NCI-H2196 treated with DMSO at 0.1 percent for 48 hours (cell line): ENCODE measurements at regions not wholly inside any gene's neighbourhood (a gene's known extent, or its start where the extent isn't known, plus 50 kb on each side); places are given as distances from the start of the nearest gene placed in this dataset.

ENCODE experiments used
- DNase-seq: peaks from one replicate; lab custom pipeline; 2025; ENCODE audit not compliant: unreplicated experiment; lab: John Stamatoyannopoulos, UW

DNA sequence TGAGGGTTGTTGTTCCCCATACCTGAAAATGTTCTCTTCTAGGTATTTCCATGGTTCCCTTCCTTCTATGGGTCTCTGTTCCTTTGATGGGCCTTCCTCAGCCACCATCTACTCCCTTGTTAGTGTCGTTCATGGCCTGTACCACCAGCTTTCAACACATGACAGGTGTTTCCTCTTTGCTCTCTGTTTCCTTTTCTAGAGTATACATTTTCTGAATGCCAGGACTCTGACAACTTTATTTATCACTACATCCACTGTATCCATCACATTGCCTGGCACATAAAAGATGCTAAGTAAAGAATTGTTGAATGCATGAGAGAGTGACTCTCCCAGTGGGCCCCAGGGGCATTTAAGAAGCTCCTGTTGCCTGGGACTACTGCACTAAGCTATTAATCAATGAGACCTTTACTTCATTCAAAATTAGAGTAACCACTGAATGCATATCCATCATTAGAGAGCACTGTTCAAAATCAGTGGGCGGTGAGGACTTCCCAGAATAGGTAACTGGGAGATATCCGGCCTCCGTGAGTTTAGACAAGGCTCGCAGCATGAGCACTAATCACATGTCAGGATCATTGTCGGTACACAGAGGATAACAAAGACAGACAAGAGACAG lies 255.0 kb downstream of the CBLN1 start:
- no peak for DNase-seq

DNA sequence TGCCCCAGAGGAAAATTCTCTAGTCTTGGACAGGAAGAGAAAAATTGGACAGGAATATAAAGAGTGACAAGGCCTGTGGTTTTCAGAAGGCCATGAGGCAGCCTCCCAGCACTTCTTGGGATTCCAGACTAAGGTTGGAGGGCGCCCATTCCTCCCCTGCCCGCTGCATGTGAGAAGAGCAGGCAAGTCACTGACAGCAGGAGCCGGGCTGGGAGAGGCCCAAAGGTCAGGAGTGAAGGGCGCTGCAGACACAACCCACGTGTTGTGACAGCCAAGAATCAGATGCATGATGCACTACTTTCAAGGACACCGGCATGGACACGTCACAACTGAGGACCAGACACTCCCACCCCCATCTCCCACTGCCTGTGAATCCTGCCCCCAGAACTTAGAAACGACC lies 256.7 kb downstream of the CBLN1 start:
- no peak for DNase-seq

DNA sequence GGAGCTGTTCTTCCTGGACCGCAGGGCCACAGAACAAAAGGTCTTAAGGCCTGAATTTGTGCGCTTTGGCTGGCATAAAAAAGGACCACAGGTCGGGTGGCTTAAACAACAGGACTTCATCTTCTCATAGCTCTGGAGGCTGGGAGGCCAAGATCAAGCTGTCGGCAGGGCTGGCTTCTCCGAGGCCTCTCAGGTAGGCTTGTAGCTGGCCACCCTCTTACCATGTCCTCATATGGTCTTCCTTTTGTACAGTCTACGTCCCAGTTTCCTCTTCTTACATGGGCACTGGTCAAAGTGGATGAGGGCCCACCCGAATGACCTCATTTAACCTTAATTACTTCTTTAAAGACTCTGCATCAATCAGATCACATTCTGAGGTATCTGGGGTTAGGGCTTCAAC lies 257.6 kb downstream of the CBLN1 start:
- no peak for DNase-seq

DNA sequence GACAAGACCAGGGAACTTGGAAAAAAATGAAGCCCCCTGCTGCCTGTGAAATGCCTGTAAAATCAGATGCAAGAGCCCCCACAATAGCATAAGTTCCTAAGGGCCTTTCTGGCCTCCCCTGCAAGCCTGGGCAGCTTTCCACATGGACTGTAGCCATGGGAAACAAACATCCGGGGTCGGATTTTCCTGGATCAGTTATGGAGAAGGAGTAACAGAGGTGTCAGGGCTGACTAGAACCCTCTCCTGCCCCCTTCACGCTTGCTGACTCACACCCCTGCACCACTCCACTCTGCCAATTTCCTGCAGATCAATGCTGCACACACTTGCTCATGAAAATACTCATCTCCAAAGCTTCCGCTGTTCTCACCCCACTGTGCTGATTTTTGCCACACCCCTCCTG lies 258.6 kb downstream of the CBLN1 start:
- no peak for DNase-seq

DNA sequence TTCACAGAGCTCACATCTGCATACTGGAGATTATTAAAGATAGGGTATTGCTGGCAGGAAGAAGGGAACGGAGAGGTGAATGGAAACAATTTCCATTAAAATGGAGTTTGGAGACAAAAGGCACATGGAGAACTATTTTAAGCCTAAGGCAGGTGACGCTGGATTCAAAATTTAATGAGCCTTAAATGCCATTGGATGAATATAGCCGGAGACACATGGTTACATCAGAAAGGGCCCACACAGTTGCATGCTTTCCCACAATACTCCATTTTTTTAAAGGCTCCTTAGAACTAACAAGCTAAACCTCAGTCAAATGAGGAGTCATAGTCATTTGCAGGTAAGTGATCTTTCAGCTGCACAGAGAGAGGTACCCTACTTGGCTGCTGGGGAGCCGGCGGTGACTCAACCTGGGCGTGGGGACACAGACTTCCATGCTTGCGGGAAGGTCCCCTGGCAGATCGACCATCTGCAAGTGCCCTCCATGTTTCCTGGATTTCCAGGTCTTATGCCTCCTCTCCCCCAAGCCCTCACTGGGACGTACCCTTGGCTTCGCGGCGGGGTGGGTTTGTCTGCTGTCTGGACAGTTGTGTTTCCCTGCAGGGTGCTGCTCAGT lies 259.2 kb downstream of the CBLN1 start:
- no peak for DNase-seq

DNA sequence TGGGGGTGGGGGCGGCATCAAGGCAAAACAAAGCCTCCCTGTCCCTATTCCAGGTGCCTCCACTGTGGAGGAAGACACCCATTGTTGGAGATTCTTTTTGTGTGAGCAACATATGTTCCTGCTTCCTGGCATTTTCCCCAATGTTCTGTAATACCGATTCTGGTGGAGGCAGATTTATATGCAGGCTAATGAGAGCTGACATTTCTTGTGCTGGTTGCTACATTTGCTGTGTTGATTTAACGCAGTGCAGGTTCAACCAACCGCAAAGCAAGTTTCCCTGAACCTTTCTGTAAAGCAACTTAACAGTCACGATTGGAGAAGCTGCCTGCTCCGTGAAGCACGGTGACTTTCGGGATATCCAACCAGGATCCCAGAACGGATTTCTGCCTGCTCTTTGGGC lies 260.5 kb downstream of the CBLN1 start:
- DNase-seq, result no peak

DNA sequence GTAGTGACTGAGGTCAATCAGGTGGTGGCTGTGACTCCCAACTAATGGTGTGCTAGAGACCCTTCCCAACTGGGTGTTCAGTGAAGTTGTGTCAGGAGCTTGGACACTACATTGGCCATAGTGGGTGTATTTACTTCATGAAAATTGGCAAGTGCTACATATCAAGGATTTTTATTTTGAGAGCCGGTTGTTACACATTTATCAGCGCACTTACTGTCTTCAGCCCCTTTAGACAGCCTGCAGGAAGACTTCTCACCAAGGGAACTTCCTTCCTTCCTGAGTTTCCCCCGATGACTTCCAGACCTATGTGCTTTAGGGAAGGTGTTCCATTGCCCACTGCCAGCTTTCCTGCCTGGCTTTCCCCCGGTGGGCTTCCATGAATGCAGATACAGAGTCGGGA lies 261.2 kb downstream of the CBLN1 start:
- DNase-seq, result no peak

DNA sequence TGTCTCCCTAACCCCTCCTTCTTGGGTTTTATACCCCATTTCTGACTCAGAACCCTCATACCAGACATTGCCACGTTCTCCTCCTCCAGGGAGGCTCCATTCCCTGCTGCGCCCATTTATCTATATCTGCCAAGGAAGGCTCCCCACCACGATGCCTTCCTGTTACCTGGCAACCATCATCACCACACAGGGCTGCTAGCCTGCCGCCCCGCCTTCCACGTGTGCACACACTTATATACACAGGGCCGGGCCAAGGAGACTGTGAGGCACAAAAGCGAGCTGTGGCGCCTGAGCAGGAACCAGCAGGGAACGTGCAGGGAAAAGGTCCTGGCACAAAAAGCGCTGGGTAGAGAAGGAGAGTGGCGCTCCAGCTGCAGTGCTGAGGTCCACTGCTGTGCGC lies 261.8 kb downstream of the CBLN1 start:
- DNase-seq, result no peak

DNA sequence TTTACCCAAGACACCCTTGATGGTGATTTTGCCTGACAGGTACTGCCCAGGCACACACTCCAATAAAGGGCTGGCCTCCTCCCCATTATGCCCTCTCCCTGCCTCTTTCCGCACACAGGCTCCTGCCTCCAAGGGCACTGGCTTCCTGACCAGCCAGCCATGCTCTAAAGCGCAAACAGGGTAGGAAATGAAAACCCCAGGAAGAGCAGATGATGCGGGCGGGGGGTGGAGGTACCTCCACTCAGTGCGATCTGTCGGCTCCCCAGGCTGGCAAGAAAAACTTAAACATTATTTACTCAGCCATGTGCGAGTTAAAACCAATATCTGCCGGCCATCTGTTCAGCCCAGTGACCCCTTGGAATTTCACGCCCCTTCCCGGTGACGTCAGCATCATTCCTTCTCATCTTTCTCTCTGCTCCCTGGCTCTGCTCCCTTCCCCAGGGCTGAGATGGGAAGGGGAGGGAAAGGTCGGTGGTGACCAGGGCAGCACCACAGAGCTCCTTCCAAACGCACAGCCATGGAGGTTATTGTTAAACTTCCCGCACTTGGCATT lies 262.5 kb downstream of the CBLN1 start:
- no peak for DNase-seq

DNA sequence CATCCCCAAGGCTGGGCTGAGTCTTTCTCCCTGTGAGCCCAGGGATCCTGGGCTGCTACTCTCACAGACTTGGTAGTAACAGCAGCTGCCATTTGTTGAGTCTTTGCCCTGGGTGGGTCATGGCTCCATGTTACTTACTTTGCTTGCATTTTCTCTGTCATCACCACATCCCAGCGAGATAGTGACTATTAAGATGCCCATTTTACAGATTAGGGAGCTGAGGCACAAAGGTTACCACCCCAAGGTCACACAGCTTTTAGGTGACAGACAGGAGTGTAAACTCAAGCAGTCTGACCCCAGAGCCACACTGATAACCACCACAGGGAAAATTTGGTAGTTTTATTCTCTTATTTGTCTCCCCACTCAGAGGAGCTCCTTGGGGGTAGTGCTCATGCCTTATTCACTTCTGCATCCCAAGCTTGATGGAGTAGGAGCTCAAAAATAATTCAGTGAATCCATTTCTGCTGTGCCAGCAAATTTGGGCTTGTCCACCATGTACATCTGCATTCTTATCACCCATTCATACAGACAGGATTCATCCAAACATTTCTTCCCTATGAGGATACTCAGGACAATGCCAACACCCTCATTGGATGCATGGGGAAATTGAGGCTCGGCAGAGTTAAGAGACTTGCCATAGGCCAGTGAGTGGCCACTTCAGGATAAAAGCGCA lies 263.2 kb downstream of the CBLN1 start:
- no peak for DNase-seq

DNA sequence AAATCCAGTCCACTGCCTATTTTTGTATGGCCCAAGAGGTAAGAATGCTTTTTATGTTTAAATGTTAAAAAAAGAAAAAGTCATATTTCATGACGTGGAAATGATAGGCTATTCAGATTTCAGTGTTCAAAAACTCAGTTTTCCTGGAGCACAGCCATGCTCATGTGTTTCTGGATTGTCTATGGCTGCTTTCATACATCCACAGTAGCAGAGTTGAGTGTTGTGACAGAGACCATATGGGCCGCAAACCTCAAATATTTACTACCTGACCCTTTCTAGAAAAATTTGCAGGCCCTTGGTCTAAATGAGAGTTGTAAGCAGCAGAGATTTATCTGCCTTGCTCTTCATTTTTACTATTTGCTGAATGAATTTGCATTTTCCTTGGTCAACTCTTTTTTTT lies 264.1 kb downstream of the CBLN1 start:
- DNase-seq, result no peak

DNA sequence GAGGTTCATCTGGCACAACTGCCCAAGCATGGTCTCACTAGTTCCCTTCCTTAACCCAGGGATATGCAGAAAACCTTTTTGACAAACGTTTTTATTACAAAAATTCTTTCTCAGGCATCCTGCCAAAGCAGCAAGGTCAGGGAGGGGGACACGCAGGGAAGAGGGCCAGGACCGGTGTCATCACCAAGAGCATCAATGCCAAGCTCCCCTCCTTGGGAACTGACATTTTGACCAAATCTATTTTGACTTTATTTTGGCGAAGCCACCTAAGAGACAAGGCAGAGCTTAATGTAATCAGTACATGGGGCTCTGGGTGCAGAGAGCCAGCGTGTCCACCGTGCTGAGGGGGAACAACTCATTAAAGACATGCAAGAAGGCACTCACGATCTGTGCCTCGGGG lies 265.2 kb downstream of the CBLN1 start:
- DNase-seq, result no peak

DNA sequence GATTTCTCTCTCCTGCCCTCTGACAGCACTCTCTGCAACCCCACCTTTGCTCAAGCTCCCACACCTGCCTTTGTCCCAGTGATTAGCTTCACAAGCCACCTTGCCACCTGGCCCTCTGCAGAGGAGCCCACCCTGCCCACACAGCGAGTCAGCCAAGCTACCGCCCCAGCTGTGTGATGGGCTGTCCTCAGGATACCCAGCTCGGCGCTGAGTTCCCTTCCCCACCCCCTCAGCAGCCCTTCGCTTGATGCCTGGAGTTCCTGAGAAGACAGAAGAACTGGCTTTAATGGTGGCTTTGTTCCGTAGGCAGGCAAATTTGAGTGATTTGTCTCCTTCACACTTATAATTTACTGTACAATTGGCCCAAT lies 266.4 kb downstream of the CBLN1 start:
- no peak for DNase-seq

DNA sequence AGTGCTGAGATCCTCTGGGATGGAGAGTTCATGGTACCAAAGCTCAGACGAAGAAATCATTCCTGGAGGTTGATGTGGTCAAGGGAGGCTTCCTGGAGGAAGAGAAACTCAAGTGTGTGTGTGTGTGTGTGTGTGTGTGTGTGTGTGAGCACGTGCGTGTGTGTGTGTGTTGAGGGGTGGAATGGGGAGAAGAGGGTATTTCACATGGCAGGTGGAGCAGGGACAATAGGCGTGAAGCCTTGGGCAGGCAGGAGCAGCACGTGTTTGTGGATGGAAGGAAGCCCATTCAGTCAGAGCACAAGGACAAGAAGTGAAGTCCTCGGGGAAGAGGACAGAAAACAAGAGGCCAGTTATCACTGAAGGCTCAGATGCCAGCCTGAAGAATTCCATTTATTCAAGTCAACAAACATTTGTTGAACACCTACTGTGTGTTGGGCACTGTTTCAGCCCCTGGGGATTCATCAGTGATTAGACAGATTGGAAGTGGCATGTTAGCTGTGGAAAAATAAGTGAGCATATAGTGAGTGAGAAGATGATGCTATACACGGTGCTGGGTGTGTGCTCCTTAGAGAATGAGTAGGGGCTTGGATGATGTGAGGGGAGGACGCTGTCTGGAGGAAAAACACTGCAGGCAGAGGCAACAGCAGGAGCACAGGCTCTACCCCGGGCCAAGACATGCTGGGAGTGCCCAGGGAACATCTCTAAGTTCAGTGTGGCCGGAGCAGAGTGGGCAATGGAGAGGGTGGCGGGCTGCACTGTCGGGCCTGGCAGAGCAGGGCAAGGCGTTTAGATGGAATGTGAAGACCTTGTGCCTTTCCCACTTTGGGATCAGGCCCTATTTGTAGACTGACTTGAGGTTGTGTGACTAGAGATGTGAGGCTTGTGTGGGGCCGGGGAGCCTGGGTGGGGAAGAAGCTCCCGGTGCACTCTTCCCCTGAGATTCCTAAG lies 267.1 kb downstream of the CBLN1 start:
- no peak for DNase-seq

DNA sequence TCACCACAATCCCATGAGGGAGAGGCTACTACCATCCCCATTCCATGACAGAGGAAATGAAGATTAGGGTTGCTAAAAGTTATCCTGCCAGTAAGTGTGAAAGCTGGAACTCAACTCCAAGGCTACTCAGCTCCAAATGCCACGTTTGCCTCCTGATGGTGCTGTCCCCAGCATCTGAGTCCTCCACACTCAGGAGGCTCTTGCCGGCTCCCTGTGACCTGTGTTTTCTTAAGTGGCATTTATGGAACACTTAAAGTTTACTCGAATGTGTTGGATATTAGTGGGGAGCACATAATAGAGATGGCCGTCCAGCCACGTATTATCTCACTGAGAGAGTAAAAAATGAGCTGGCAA lies 267.9 kb downstream of the CBLN1 start:
- DNase-seq, result no peak

DNA sequence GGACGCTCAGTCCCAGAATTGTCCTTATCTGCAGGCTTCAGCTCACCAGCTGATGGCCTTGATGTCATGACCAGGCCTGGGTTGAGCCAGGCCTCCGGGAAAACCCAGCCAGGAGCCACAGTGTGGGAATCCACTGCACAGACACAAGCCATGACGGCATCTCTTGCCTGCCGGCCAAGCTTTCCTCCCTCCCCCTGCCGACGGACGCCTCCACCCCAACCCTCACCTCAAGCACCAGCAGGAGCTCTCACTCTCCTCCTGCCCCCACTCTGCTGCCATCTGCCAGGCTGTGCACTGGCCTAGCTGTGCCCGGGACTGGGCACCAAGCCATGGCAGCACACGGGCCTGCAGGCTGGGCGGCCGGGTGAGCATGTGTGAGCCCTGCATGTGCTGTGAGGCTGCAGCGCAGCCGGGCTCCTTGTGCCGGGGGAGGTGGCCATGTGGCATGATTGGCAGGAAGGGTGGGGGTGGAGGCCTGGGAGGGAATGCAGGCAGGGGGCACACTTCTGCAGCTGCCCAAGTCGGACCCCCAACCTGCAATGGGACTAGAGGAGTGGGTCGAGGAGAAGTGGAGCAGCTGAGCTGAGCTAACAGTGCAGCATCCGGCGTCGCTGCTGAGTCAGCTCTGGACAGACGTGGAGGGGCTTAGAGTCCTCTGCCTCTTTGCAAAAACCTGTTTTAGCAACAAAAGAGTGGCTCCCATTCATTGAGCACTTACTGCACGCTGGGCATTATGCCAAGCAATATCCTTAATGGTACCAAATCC lies 268.5 kb downstream of the CBLN1 start:
- DNase-seq, result no peak

DNA sequence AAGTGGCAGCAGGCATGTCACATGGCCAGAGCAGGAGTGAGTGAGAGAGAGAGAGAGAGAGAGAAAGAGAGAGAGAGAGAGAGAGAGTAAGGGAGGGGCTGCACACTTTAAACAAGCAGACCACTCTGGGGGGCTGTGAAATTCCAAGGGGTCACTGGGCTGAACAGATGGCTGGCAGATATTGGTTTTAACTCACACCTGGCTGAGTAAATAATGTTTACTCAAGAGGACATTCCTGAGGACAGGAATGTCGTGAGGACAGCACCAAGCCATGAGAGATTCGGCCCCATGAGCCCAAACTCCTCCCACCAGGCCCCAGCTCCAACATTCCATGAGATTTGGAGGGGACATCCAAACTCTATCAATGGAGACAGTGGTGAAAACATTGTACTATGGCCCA lies 269.7 kb downstream of the CBLN1 start:
- no peak for DNase-seq

DNA sequence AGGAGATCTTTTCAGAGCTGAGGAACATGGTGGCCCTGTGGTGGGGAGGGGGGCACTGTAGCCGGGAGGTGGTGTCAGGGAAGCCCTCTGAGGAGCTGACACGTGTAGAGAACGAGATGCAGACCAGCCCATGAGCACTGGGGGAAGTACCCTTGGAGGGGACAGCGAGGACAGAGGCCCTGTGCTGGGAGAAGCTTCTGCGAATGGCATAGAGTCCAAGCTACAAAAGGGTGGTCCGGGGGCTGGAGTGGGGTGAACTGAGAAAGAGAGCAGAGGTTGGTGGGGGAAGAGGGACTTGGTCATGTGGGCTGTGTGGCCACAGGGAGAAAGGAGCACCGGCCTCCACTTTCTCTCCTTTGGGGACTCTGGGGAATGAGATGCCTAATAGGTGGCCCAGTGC lies 270.8 kb downstream of the CBLN1 start:
- no peak for DNase-seq

DNA sequence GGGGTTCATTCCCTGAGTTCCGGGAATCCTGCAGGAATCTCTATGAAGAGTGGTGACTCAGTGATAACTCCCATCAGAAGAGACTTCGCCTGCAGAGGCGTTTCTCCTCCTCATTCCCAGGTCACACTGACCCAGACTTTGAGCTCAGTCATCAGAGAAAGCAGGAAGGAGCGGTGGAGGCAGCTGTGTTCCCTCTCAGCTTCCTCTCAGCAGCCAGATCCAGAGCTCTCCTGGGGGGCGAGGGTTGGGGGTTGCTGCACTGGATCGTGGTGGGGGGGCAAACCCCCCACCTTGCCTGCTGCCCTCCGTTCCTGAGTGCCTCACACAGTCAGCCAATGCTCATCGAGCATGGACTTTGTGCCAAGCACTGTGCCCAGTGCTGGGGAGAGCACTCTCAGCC lies 271.2 kb downstream of the CBLN1 start:
- no peak for DNase-seq

DNA sequence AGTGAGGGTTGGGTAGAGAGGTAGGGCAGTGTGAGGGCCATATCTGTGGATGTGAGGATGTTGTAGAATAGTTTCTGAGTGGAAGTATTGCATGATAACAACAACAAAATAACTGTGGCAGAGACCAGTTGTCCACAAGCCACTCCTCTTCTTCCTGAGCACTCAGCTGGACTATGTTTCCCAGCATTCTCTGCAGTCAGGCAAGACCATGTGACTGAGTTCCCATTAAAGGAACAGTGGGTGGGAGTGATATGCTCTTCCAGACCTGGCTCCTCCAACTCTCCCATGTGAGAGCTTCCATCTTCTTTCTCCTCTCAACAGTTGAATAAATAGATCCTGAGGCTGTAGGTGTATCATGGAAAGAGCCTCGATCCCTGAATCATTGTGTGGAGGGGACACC lies 272.4 kb downstream of the CBLN1 start:
- no peak for DNase-seq

DNA sequence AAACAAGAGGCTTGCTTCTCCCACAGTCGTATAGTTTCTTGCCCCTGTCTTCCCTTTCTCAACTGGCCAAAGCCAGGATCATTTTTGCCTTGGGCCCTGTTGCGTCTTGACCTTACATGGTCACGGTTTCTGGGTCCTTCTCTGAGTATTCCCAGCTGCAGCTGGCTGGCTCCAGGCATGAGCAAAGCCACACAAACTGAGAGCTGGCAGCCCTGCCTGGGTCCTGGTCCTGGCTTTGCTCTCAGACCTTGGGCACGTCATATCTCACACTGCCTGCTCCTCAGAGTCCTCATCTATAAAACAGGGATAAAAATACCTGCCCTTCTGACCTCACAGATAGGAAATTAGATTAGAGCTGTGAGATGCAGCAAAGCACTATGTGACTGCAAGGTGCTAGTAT lies 277.6 kb downstream of the CBLN1 start:
- DNase-seq, result no peak
